PC-9 (cell line): ENCODE measurements at regions not wholly inside any gene's neighbourhood (a gene's known extent, or its start where the extent isn't known, plus 50 kb on each side); places are given as distances from the start of the nearest gene placed in this dataset.

ENCODE experiments used
- BruUV-seq: library from RNA; stranded (reverse); fragments of 400-500 nt; replicated peaks from 2 replicates; lab custom pipeline; 2021; lab: Mats Ljungman, UMichigan
- CTCF ChIA-PET: fragments of 300-600 bp; sonication (Branson Sonifier 250); formaldehyde crosslinking; loops from one replicate; lab custom pipeline; 2022; ENCODE audit warnings: antibody characterized with exemption; lab: Charles Lee
- POLR2A ChIA-PET: fragments of 300-600 bp; sonication (Branson Sonifier 250); formaldehyde crosslinking; loops from one replicate; lab custom pipeline; 2022; ENCODE audit warnings: antibody characterized with exemption; ENCODE audit not compliant: unreplicated experiment; lab: Charles Lee
- DNase-seq, 2 experiments: peaks; one replicate each; pipeline versions ENCODE4 v3.0.0 to v3.0.0-alpha.2; 2015 to 2022; ENCODE audit warnings: mixed read lengths in 1 of 2
- H2AFZ ChIP-seq: fragments of 200-600 bp; sonication (generic); 2 replicates; pipeline ENCODE4 v1.8.1; 2017; ENCODE audit warnings: antibody characterized with exemption
- H3F3A ChIP-seq: fragments of 200-600 bp; sonication (generic); 2 replicates; pipeline ENCODE4 v1.8.1; 2017; ENCODE audit warnings: antibody characterized with exemption, mild to moderate bottlenecking, low read depth; ENCODE audit not compliant: insufficient read depth
- H3K27ac ChIP-seq: fragments of 200-600 bp; sonication (generic); 2 replicates; pipeline ENCODE4 v1.6.1; 2016; ENCODE audit warnings: mixed run types
- H3K27me3 ChIP-seq: fragments of 200-600 bp; sonication (generic); 2 replicates; pipeline ENCODE4 v1.6.1; 2016; ENCODE audit warnings: low read depth, mixed run types; ENCODE audit not compliant: insufficient read depth
- H3K36me3 ChIP-seq: fragments of 200-600 bp; sonication (generic); 2 replicates; pipeline ENCODE4 v1.6.1; 2016; ENCODE audit warnings: low read depth, mixed run types
- H3K4me1 ChIP-seq: fragments of 200-600 bp; sonication (generic); replicated peaks from 2 replicates; pipeline ENCODE4 v1.6.1; 2016; ENCODE audit warnings: mixed run types; ENCODE audit not compliant: insufficient read depth
- H3K4me2 ChIP-seq: fragments of 200-600 bp; sonication (generic); 2 replicates; pipeline ENCODE4 v1.6.1; 2017; ENCODE audit warnings: mixed run types
- H3K4me3 ChIP-seq: fragments of 200-600 bp; sonication (generic); 2 replicates; pipeline ENCODE4 v1.6.1; 2016; ENCODE audit warnings: mixed run types
- H3K79me2 ChIP-seq: fragments of 200-600 bp; sonication (generic); 2 replicates; pipeline ENCODE4 v1.6.1; 2017; ENCODE audit warnings: low read depth, mixed run types
- H3K9me2 ChIP-seq: fragments of 200-600 bp; sonication (generic); 2 replicates; pipeline ENCODE4 v1.8.1; 2017; ENCODE audit warnings: mild to moderate bottlenecking; ENCODE audit not compliant: insufficient read depth
- H3K9me3 ChIP-seq: fragments of 200-600 bp; sonication (generic); 2 replicates; pipeline ENCODE4 v1.8.1; 2016; ENCODE audit warnings: low read depth; ENCODE audit not compliant: insufficient read depth
- H4K20me1 ChIP-seq: fragments of 200-600 bp; sonication (generic); 2 replicates; pipeline ENCODE4 v1.8.1; 2017; ENCODE audit not compliant: insufficient read depth
- CTCF ChIP-seq: fragments of 200-600 bp; sonication (generic); conservative IDR thresholded peaks from 2 replicates; pipeline ENCODE4 v1.6.1; 2017; ENCODE audit warnings: mixed run types, antibody characterized with exemption, mild to moderate bottlenecking, moderate library complexity
- EZH2 ChIP-seq: fragments of 200-600 bp; sonication (generic); IDR thresholded peaks from 2 replicates; pipeline ENCODE4 v1.8.0; 2017; ENCODE audit warnings: antibody characterized with exemption, low read depth
- intact Hi-C: fragments of 100-400 bp; cut with micrococcal nuclease; formaldehyde crosslinking; loops from one replicate; pipeline ENCODE4 v1.10.0; 2022; ENCODE audit not compliant: unreplicated experiment

DNA sequence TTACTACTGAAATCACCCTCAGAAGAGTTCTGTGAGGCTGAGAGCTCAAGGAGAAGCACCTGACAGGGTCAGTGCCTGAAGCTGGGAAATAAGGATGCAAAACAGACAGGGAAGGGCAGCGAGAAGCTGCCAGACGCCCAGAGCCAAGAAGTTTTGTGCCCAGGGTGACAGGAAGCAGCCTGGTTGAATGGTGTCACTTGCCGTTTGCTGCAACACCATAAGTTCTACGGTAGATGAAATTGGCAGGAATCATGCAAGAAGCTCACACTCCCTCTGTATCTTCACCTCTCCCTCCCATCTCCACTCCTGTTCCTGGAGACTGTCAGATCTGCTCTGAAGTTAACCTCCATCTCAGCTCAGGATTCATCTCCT lies 117.0 kb upstream of the SLC14A2 start:
- no peak overlapping the region for H2AFZ ChIP-seq
- H3K4me2 ChIP-seq, result no peak overlapping the region
- no peaks in the 10 kb centered on the region for H3K4me1 ChIP-seq
- H3K9me2 ChIP-seq, result no peaks in the 10 kb centered on the region
- CTCF ChIA-PET, result no interaction called here
- H3K79me2 ChIP-seq, result no peaks in the 10 kb centered on the region
- no peaks in the 10 kb centered on the region for H3F3A ChIP-seq
- DNase-seq, result no peak
- no peak overlapping the region for H3K27ac ChIP-seq
- no peak overlapping the region for H3K4me3 ChIP-seq
- H4K20me1 ChIP-seq, result no peaks in the 10 kb centered on the region
- H3K27me3 ChIP-seq, result peaks cover 60% of the 10 kb centered on the region
- BruUV-seq, result no TSS peak
- no peak for TF ChIP-seq EZH2
- no peak for TF ChIP-seq CTCF
- no peaks in the 10 kb centered on the region for H3K36me3 ChIP-seq
- intact Hi-C loops, result no loop called here
- no peaks in the 10 kb centered on the region for H3K9me3 ChIP-seq
- POLR2A ChIA-PET, result no interaction called here

- Histone ChIP-seq H3K36me3 (no peaks in the 10 kb centered on the region), H2AFZ (no peak overlapping the region), H3K27ac (no peak overlapping the region), H3K4me1 (no peaks in the 10 kb centered on the region), H3K9me2 (no peaks in the 10 kb centered on the region), H3K4me2 (no peak overlapping the region), H3K27me3 (peaks cover 61% of the 10 kb centered on the region), H3F3A (no peaks in the 10 kb centered on the region), H3K9me3 (no peaks in the 10 kb centered on the region), H3K79me2 (no peaks in the 10 kb centered on the region), H3K4me3 (no peak overlapping the region), H4K20me1 (no peaks in the 10 kb centered on the region)
- CTCF ChIA-PET, result no interaction called here
- no peak for TF ChIP-seq EZH2
- TF ChIP-seq CTCF, result no peak
- intact Hi-C loops, result no loop called here
- POLR2A ChIA-PET, result no interaction called here
- DNase-seq, result no peak
- BruUV-seq, result no TSS peak
Observed at GRCh38 chr18:45503990-45504389, 111.3 kb upstream of the SLC14A2 start.

- BruUV-seq, result no TSS peak
- intact Hi-C loops, result no loop called here
- ChIA-PET CTCF (no interaction called here), POLR2A (no interaction called here)
- Histone ChIP-seq H3K27me3 (peaks cover 70% of the 10 kb centered on the region), H4K20me1 (no peaks in the 10 kb centered on the region), H3K36me3 (no peaks in the 10 kb centered on the region), H3K27ac (no peak overlapping the region), H3K4me3 (no peak overlapping the region), H3F3A (no peaks in the 10 kb centered on the region), H3K79me2 (no peaks in the 10 kb centered on the region), H3K9me2 (no peaks in the 10 kb centered on the region), H3K4me2 (no peak overlapping the region), H2AFZ (no peak overlapping the region), H3K4me1 (no peaks in the 10 kb centered on the region), H3K9me3 (no peaks in the 10 kb centered on the region)
- no peak for DNase-seq
- TF ChIP-seq EZH2 (no peak), CTCF (no peak)
Observed at GRCh38 chr18:45505497-45506206, 109.6 kb upstream of the SLC14A2 start.
